Naive B cell (primary cell): ENCODE measurements at regions not wholly inside any gene's neighbourhood (a gene's known extent, or its start where the extent isn't known, plus 50 kb on each side); places are given as distances from the start of the nearest gene placed in this dataset.
"Not testable (repeated sequence)": the region's sequence is repeated elsewhere in the genome, so short reads cannot be mapped to it uniquely, and the experiment has no call there.

Experiments
- ATAC-seq, 2 donors: fragments of 150-1000 bp; cut with Tn5 transposase; 2 replicates each; pipeline ENCODE4 v1.10.0; 2021; ENCODE audit warnings: low read depth in 2 of 2, mild to moderate bottlenecking in 2 of 2, moderate library complexity in 2 of 2
- DNase-seq: peaks from one replicate; pipeline ENCODE4 v3.0.0; 2022
- H3K27ac Mint-ChIP-seq, 6 donors: one replicate each; pipeline ENCODE4 v1.8.0; 2020 to 2022; ENCODE audit warnings: mild to moderate bottlenecking in 6 of 6, mixed read lengths in 6 of 6, moderate library complexity in 5 of 6, inconsistent platforms in 2 of 6
- H3K27me3 Mint-ChIP-seq, 3 donors: one replicate each; pipeline ENCODE4 v1.8.0; 2021 to 2022; ENCODE audit warnings: mixed read lengths in 3 of 3, mild to moderate bottlenecking in 1 of 3
- H3K36me3 Mint-ChIP-seq, 2 donors: one replicate each; pipeline ENCODE4 v1.8.0; 2020 to 2022; ENCODE audit warnings: mixed read lengths in 2 of 2, inconsistent platforms in 1 of 2, mild to moderate bottlenecking in 1 of 2
- H3K4me1 Mint-ChIP-seq, 3 donors: one replicate each; pipeline ENCODE4 v1.8.0; 2020 to 2022; ENCODE audit warnings: mixed read lengths in 3 of 3, inconsistent platforms in 1 of 3, mild to moderate bottlenecking in 1 of 3, moderate library complexity in 1 of 3
- H3K4me3 Mint-ChIP-seq, 8 donors: one replicate each; pipeline ENCODE4 v1.8.0; 2020 to 2022; ENCODE audit warnings: mild to moderate bottlenecking in 8 of 8, mixed read lengths in 8 of 8, moderate library complexity in 8 of 8, inconsistent platforms in 2 of 8
- H3K9me3 Mint-ChIP-seq, 7 donors: one replicate each; pipeline ENCODE4 v1.8.0; 2020 to 2022; ENCODE audit warnings: mixed read lengths in 7 of 7, mild to moderate bottlenecking in 5 of 7, inconsistent platforms in 2 of 7, moderate library complexity in 1 of 7

GRCh38 chr4:158958489-158959270, 144.2 kb upstream of the RAPGEF2 start:
- H3K9me3 Mint-ChIP-seq, result peaks cover 0 to 11% (median 9%) of the 10 kb centered on the region in 7 donors
- no peaks in the 10 kb centered on the region for H3K4me1 Mint-ChIP-seq
- H3K4me3 Mint-ChIP-seq, result no peak overlapping the region
- H3K27ac Mint-ChIP-seq, result no peak overlapping the region
- no peaks in the 10 kb centered on the region for H3K27me3 Mint-ChIP-seq
- DNase-seq (no peak), ATAC-seq (no peak)
- no peaks in the 10 kb centered on the region for H3K36me3 Mint-ChIP-seq

- DNase-seq, result no peak
- Mint-ChIP-seq H3K9me3 (peaks cover 0 to 6% (median 2%) of the 10 kb centered on the region in 7 donors), H3K27me3 (no peaks in the 10 kb centered on the region), H3K27ac (no peak overlapping the region), H3K4me1 (no peaks in the 10 kb centered on the region), H3K36me3 (no peaks in the 10 kb centered on the region), H3K4me3 (no peak overlapping the region)
- no peak for ATAC-seq
These were observed 140.5 kb upstream of the RAPGEF2 start for GRCh38 chr4:158962393-158962792.

- not testable (repeated sequence) for H3K4me1 Mint-ChIP-seq, H3K9me3 Mint-ChIP-seq, DNase-seq, H3K27me3 Mint-ChIP-seq, ATAC-seq, H3K27ac Mint-ChIP-seq, H3K4me3 Mint-ChIP-seq, H3K36me3 Mint-ChIP-seq
These were observed 139.6 kb upstream of the RAPGEF2 start for GRCh38 chr4:158963282-158963681.

- no peak for DNase-seq
- H3K4me3 Mint-ChIP-seq, result no peak overlapping the region
- no peaks in the 10 kb centered on the region for H3K27me3 Mint-ChIP-seq
- no peaks in the 10 kb centered on the region for H3K4me1 Mint-ChIP-seq
- H3K9me3 Mint-ChIP-seq, result peaks cover 0 to 6% (median 2%) of the 10 kb centered on the region in 7 donors
- ATAC-seq, result no peak
- no peaks in the 10 kb centered on the region for H3K36me3 Mint-ChIP-seq
- H3K27ac Mint-ChIP-seq, result no peak overlapping the region
These were observed 138.7 kb upstream of the RAPGEF2 start for GRCh38 chr4:158964114-158964727.

GRCh38 chr4:158964728-158965124, 138.2 kb upstream of the RAPGEF2 start:
- no peak for ATAC-seq
- Mint-ChIP-seq H3K4me1 (no peaks in the 10 kb centered on the region), H3K27me3 (no peaks in the 10 kb centered on the region)

GRCh38 chr4:158965226-158965625, 137.7 kb upstream of the RAPGEF2 start:
- Mint-ChIP-seq H3K36me3 (no peaks in the 10 kb centered on the region), H3K9me3 (peaks cover 0 to 6% (median 2%) of the 10 kb centered on the region in 7 donors), H3K27ac (no peak overlapping the region), H3K27me3 (no peaks in the 10 kb centered on the region), H3K4me3 (no peak overlapping the region), H3K4me1 (no peaks in the 10 kb centered on the region)
- ATAC-seq, result no peak
- no peak for DNase-seq

More at GRCh38 chr4:158964728-158965124, 138.2 kb upstream of the RAPGEF2 start:
- Mint-ChIP-seq H3K36me3 (no peaks in the 10 kb centered on the region), H3K4me3 (no peak overlapping the region), H3K27ac (no peak overlapping the region), H3K9me3 (peaks cover 0 to 6% (median 2%) of the 10 kb centered on the region in 7 donors)
- no peak for DNase-seq

GRCh38 chr4:158966091-158966490, 136.8 kb upstream of the RAPGEF2 start:
- no peak for DNase-seq
- H3K4me1 Mint-ChIP-seq, result no peaks in the 10 kb centered on the region
- H3K9me3 Mint-ChIP-seq, result peaks cover 0 to 6% (median 2%) of the 10 kb centered on the region in 7 donors
- H3K4me3 Mint-ChIP-seq, result no peak overlapping the region
- H3K27me3 Mint-ChIP-seq, result no peaks in the 10 kb centered on the region
- no peaks in the 10 kb centered on the region for H3K36me3 Mint-ChIP-seq
- ATAC-seq, result no peak
- no peak overlapping the region for H3K27ac Mint-ChIP-seq

GRCh38 chr4:158968961-158969360, 133.9 kb upstream of the RAPGEF2 start:
- Mint-ChIP-seq H3K9me3 (peaks cover 0 to 6% (median 2%) of the 10 kb centered on the region in 7 donors), H3K27me3 (no peaks in the 10 kb centered on the region), H3K27ac (no peak overlapping the region), H3K4me3 (no peak overlapping the region), H3K36me3 (no peaks in the 10 kb centered on the region), H3K4me1 (no peaks in the 10 kb centered on the region)
- no peak for DNase-seq
- no peak for ATAC-seq

- ATAC-seq (no peak), DNase-seq (no peak)
- no peak overlapping the region for H3K4me3 Mint-ChIP-seq
- no peaks in the 10 kb centered on the region for H3K27me3 Mint-ChIP-seq
- no peak overlapping the region for H3K27ac Mint-ChIP-seq
- H3K4me1 Mint-ChIP-seq, result no peaks in the 10 kb centered on the region
- no peaks in the 10 kb centered on the region for H3K36me3 Mint-ChIP-seq
- no peaks in the 10 kb centered on the region for H3K9me3 Mint-ChIP-seq
These were observed 132.1 kb upstream of the RAPGEF2 start for GRCh38 chr4:158970812-158971211.

- not testable (repeated sequence) for ATAC-seq, H3K4me1 Mint-ChIP-seq, H3K27ac Mint-ChIP-seq, H3K4me3 Mint-ChIP-seq, DNase-seq, H3K36me3 Mint-ChIP-seq, H3K9me3 Mint-ChIP-seq
- peaks cover 6 to 16% (median 14%) of the 10 kb centered on the region in 3 donors for H3K27me3 Mint-ChIP-seq
These were observed 128.4 kb upstream of the RAPGEF2 start for GRCh38 chr4:158974438-158974837.

- ATAC-seq, H3K4me3 Mint-ChIP-seq, DNase-seq, H3K36me3 Mint-ChIP-seq, H3K27ac Mint-ChIP-seq, H3K4me1 Mint-ChIP-seq: not testable (repeated sequence)
- peaks cover 17 to 48% (median 41%) of the 10 kb centered on the region in 3 donors for H3K27me3 Mint-ChIP-seq
- peaks cover 0 to 19% (median 8%) of the 10 kb centered on the region in 7 donors for H3K9me3 Mint-ChIP-seq
These were observed 122.2 kb upstream of the RAPGEF2 start for GRCh38 chr4:158980711-158981110.

GRCh38 chr4:158991534-158992155, 111.2 kb upstream of the RAPGEF2 start:
- Mint-ChIP-seq H3K9me3 (peaks cover 0 to 18% (median 6%) of the 10 kb centered on the region in 7 donors), H3K4me3 (no peak overlapping the region), H3K36me3 (no peaks in the 10 kb centered on the region), H3K27ac (no peak overlapping the region), H3K27me3 (peaks cover 8 to 35% (median 13%) of the 10 kb centered on the region in 3 donors), H3K4me1 (peaks cover 0 to 5% (median 4%) of the 10 kb centered on the region in 3 donors)
- ATAC-seq (no peak), DNase-seq (no peak)

- Mint-ChIP-seq H3K27me3 (peaks cover 8 to 25% (median 13%) of the 10 kb centered on the region in 3 donors), H3K27ac (no peak overlapping the region), H3K36me3 (no peaks in the 10 kb centered on the region), H3K4me3 (no peak overlapping the region), H3K4me1 (peaks cover 0 to 5% (median 4%) of the 10 kb centered on the region in 3 donors), H3K9me3 (peaks cover 0 to 8% (median 3%) of the 10 kb centered on the region in 7 donors)
- ATAC-seq (peak in 1 of 2 donors; percentile 37), DNase-seq (no peak)
These were observed 109.0 kb upstream of the RAPGEF2 start for GRCh38 chr4:158993891-158994290.

- Mint-ChIP-seq H3K4me3 (no peak overlapping the region), H3K4me1 (peaks cover 0 to 5% (median 4%) of the 10 kb centered on the region in 3 donors), H3K36me3 (no peaks in the 10 kb centered on the region), H3K27ac (no peak overlapping the region), H3K27me3 (peaks cover 8 to 15% (median 12%) of the 10 kb centered on the region in 3 donors), H3K9me3 (peaks cover 0 to under 1% (median 0%) of the 10 kb centered on the region in 7 donors)
- no peak for DNase-seq
- no peak for ATAC-seq
These were observed 107.8 kb upstream of the RAPGEF2 start for GRCh38 chr4:158995040-158995439.
